GM23248 (cell line): ENCODE measurements at regions not wholly inside any gene's neighbourhood (a gene's known extent, or its start where the extent isn't known, plus 50 kb on each side); places are given as distances from the start of the nearest gene placed in this dataset.

Source experiments
- DNase-seq: peaks from one replicate; pipeline ENCODE4 v3.0.0-alpha.2; 2015
- H2AFZ ChIP-seq: fragments of 200-600 bp; sonication (generic); 2 replicates; pipeline ENCODE4 v1.6.1; 2016; ENCODE audit warnings: antibody characterized with exemption
- H3F3A ChIP-seq: fragments of 200-600 bp; sonication (generic); 2 replicates; pipeline ENCODE4 v1.6.1; 2016; ENCODE audit warnings: mild to moderate bottlenecking, antibody characterized with exemption, mixed run types; ENCODE audit not compliant: insufficient read depth
- H3K27ac ChIP-seq: fragments of 200-600 bp; sonication (generic); 2 replicates; pipeline ENCODE4 v1.5.1; 2016; ENCODE audit warnings: mild to moderate bottlenecking
- H3K27me3 ChIP-seq: fragments of 200-600 bp; sonication (generic); replicated peaks from 2 replicates; pipeline ENCODE4 v1.6.1; 2016; ENCODE audit warnings: mild to moderate bottlenecking; ENCODE audit not compliant: insufficient read depth
- H3K36me3 ChIP-seq: fragments of 200-600 bp; sonication (generic); 2 replicates; pipeline ENCODE4 v1.6.1; 2016; ENCODE audit warnings: low read depth, mild to moderate bottlenecking
- H3K4me1 ChIP-seq: fragments of 200-600 bp; sonication (generic); 2 replicates; pipeline ENCODE4 v1.6.1; 2016; ENCODE audit warnings: mild to moderate bottlenecking; ENCODE audit not compliant: insufficient read depth
- H3K4me2 ChIP-seq: fragments of 200-600 bp; sonication (generic); one replicate; pipeline ENCODE4 v1.6.1; 2016; ENCODE audit warnings: mild to moderate bottlenecking; ENCODE audit not compliant: unreplicated experiment
- H3K4me3 ChIP-seq: fragments of 200-600 bp; sonication (generic); 2 replicates; pipeline ENCODE4 v1.5.1; 2016; ENCODE audit warnings: mild to moderate bottlenecking
- H3K79me2 ChIP-seq: fragments of 200-600 bp; sonication (generic); 2 replicates; pipeline ENCODE4 v1.6.1; 2016; ENCODE audit warnings: mild to moderate bottlenecking; ENCODE audit not compliant: insufficient read depth
- H3K9ac ChIP-seq: fragments of 200-600 bp; sonication (generic); 2 replicates; pipeline ENCODE4 v1.6.1; 2016; ENCODE audit warnings: mild to moderate bottlenecking
- H3K9me2 ChIP-seq: fragments of 200-600 bp; sonication (generic); 2 replicates; pipeline ENCODE4 v1.6.1; 2016; ENCODE audit warnings: mixed run types, mild to moderate bottlenecking, moderate library complexity; ENCODE audit not compliant: insufficient read depth
- H3K9me3 ChIP-seq: fragments of 200-600 bp; sonication (generic); one replicate; pipeline ENCODE4 v1.6.1; 2017; ENCODE audit warnings: low read depth
- H4K20me1 ChIP-seq: fragments of 200-600 bp; sonication (generic); 2 replicates; pipeline ENCODE4 v1.6.0; 2016; ENCODE audit not compliant: insufficient read depth
- EZH2 ChIP-seq: fragments of 200-600 bp; sonication (generic); IDR thresholded peaks from 2 replicates; pipeline ENCODE4 v1.6.1; 2018; ENCODE audit warnings: antibody characterized with exemption, mild to moderate bottlenecking; ENCODE audit not compliant: insufficient read depth, poor library complexity, severe bottlenecking
- EZH2phosphoT487 ChIP-seq: fragments of 200-600 bp; sonication (generic); IDR thresholded peaks from 2 replicates; pipeline ENCODE4 v1.6.1; 2018; ENCODE audit warnings: antibody characterized with exemption, moderate library complexity, mild to moderate bottlenecking, low read depth; ENCODE audit not compliant: insufficient read depth
- WGBS, 2 experiments: methylation state at CpG; one replicate each; pipeline ENCODE4 v1.1.6; 2015 to 2017; ENCODE audit warnings: low lambda C conversion rate in 2 of 2, low coverage in 1 of 2; ENCODE audit errors: missing lambda C conversion rate in 2 of 2; 5-methylcytosine and 5-hydroxymethylcytosine counted together
- in situ Hi-C: fragments of 300-500 bp; cut with MboI; formaldehyde crosslinking; loops from 2 replicates; pipeline ENCODE4 v1.15.0; 2020

DNA sequence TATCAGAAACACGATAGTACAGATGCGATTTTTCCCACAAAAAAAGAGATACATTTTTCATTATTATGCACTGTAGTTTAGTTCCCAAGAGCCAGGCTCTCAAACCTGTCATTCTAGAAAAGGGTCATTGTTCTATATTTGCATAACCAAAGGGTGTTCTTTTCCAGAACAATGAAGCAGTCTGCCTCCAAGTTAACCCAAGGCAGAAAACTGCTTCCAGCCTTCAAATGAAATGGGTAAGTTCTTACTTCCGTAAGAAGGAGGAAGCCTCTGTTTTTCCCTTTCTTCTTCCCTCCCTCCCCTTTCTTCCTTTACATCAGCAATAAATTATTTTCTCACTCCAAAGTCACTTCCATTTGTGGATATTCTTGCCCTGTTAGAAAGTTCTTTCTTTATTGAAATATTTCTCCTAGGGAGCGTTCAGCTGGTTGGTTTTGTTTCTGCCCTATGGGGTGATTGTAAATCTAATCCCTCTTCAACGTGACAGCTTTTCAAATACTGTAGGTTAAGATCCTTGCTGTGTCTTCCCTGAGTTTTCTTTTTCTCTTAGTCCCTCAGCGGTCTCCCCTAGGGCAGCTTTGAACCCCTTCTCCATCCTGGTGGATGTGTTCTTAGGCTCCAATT lies 77.3 kb upstream of the PTGFRN start:
- in situ Hi-C loops: no loop called here
- no peak for TF ChIP-seq EZH2
- TF ChIP-seq EZH2phosphoT487: no peak
- H3K4me3 ChIP-seq: no peak overlapping the region
- no peak overlapping the region for H3K27ac ChIP-seq
- no peak overlapping the region for H2AFZ ChIP-seq
- no peaks in the 10 kb centered on the region for H3K9me3 ChIP-seq
- H3K4me2 ChIP-seq: no peak overlapping the region
- DNase-seq: no peak
- no peaks in the 10 kb centered on the region for H3F3A ChIP-seq
- H3K79me2 ChIP-seq: no peaks in the 10 kb centered on the region
- H3K9ac ChIP-seq: no peak overlapping the region
- H3K36me3 ChIP-seq: no peaks in the 10 kb centered on the region
- H3K27me3 ChIP-seq: peaks cover 31% of the 10 kb centered on the region
- H4K20me1 ChIP-seq: no peaks in the 10 kb centered on the region
- no peaks in the 10 kb centered on the region for H3K4me1 ChIP-seq
- H3K9me2 ChIP-seq: no peaks in the 10 kb centered on the region
- WGBS, 2 experiments: 60 to 64% methylated on average over 6 of the region's 6 CpGs

DNA sequence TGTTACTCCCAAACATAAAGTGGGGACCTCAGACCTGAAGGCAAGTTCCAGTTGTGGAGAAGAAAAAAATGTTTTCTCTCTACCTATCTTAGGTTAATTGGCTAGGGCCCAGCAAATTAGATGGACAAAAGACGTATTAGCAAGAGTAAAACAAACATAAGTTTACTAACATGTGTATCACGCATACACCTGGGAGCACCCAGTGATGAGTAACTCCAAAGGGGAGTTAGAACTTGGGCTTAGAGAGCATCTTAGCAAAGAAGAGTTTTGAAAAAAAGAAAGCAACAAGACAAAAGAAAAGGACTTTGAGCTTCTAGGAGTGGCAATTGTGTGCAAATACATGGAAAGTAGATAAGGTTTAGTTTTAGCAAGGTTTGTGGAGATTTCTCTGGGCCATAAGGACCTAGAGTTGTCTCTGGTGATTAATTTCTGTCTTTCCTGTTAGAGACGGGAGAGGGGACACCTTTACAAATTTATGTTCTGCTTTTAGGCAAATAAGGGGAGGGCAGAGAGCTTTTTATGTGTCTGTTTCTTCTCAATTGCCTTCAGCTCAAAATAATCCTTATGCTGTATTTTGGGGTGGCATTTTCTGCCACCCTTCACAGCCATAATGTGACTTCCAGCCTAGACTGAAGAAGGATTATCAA lies 76.7 kb upstream of the PTGFRN start:
- Histone ChIP-seq H3K4me2 (no peak overlapping the region), H2AFZ (no peak overlapping the region), H3K4me1 (no peaks in the 10 kb centered on the region), H3K27me3 (peaks cover 31% of the 10 kb centered on the region), H3F3A (no peaks in the 10 kb centered on the region), H3K4me3 (no peak overlapping the region), H3K9me3 (no peaks in the 10 kb centered on the region), H3K9ac (no peak overlapping the region), H3K79me2 (no peaks in the 10 kb centered on the region), H4K20me1 (no peaks in the 10 kb centered on the region), H3K9me2 (no peaks in the 10 kb centered on the region), H3K27ac (no peak overlapping the region), H3K36me3 (no peaks in the 10 kb centered on the region)
- 71 to 77% methylated on average over 3 of the region's 3 CpGs for WGBS, 2 experiments
- DNase-seq: no peak
- in situ Hi-C loops: no loop called here
- no peak for TF ChIP-seq EZH2phosphoT487

DNA sequence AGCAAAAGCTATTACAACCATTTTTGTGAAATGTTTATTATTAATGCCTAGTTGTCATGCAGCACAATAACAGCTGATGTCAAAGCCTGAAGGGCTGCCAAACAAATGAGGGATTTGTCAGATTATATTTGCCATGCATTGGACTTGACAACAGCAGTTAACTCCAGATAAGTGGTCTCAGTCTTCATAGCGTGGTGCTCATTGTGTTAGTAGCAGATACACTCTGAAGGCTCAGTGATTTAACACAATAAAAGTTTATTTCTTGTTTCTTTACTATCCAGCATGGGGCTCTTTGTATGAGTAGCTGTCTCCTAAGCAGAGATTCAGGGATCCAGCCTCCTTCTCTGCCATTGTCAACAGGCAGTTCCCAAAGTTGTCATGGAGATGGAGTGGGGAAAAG lies 76.0 kb upstream of the PTGFRN start:
- TF ChIP-seq EZH2phosphoT487 (no peak), EZH2 (no peak)
- Histone ChIP-seq H3K4me2 (no peak overlapping the region), H2AFZ (no peak overlapping the region), H3K9ac (no peak overlapping the region), H3K27ac (no peak overlapping the region), H4K20me1 (no peaks in the 10 kb centered on the region), H3K9me3 (no peaks in the 10 kb centered on the region), H3K4me1 (no peaks in the 10 kb centered on the region), H3K27me3 (peaks cover 31% of the 10 kb centered on the region), H3K9me2 (no peaks in the 10 kb centered on the region), H3F3A (no peaks in the 10 kb centered on the region), H3K4me3 (no peak overlapping the region), H3K36me3 (no peaks in the 10 kb centered on the region), H3K79me2 (no peaks in the 10 kb centered on the region)
- in situ Hi-C loops: no loop called here
- WGBS, 2 experiments: 74 to 88% methylated on average over 1 of the region's 1 CpG
- DNase-seq: no peak

DNA sequence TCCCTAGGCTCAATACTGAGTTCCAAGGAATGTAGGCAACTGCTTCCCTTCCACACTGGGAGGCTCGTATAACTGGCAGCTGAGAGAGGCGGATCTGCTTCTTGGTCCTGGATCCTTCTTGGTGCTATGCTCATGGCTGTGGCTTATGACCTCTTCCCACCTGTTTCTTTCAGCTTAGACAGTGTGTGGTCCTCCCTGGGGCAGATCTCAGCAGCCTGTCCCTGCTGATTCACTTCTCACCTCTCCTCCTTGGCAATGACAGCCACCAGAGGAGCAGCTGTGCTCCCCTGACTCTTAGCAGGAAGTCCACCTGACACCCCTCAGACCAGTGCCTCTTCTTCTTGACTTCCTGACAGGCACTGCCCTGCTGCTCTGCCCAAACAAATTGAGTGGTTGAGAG lies 75.1 kb upstream of the PTGFRN start:
- Histone ChIP-seq H3K4me1 (no peaks in the 10 kb centered on the region), H3K27me3 (peaks cover 31% of the 10 kb centered on the region), H3K9me2 (no peaks in the 10 kb centered on the region), H3K36me3 (no peaks in the 10 kb centered on the region), H3K79me2 (no peaks in the 10 kb centered on the region), H3K9ac (no peak overlapping the region), H3K27ac (no peak overlapping the region), H2AFZ (no peak overlapping the region), H3K4me2 (no peak overlapping the region), H3K4me3 (no peak overlapping the region), H3F3A (no peaks in the 10 kb centered on the region), H3K9me3 (no peaks in the 10 kb centered on the region), H4K20me1 (no peaks in the 10 kb centered on the region)
- TF ChIP-seq EZH2 (no peak), EZH2phosphoT487 (no peak)
- in situ Hi-C loops: no loop called here
- DNase-seq: no peak
- 42 to 47% methylated on average over 2 of the region's 2 CpGs for WGBS, 2 experiments
